ENCODE measurements at regions not wholly inside any gene's neighbourhood (a gene's known extent, or its start where the extent isn't known, plus 50 kb on each side); places are given as distances from the start of the nearest gene placed in this dataset.

DNA sequence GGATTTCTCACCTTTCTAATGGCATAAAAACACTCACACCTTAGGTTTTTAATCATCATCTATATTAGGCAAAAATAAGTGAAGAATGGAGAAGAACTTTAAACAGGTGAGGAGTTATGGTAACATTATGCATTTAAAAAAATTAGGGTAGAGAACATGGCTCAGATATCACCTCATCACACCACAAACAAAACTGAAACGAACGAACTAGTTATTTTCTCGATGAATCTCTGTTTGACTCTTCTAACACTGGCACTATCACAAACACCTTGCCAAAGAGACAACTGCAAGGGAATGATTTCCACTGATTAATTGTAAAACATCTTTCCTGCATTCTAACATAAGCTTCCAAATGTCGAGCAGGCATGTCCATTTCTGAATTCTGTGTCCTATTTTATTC, 286.1 kb upstream of the GJE1 start:
- no peak for DNase-seq
- H4K20me1 ChIP-seq (ENCODE audit: insufficient read depth, low read length) = no peaks in the 10 kb centered on the region
- no peaks in the 10 kb centered on the region for H3K79me2 ChIP-seq (ENCODE audit: low read length)
- no peaks in the 10 kb centered on the region for H3K27me3 ChIP-seq (replicated peaks; ENCODE audit: insufficient read depth, low read length)
- H3K9ac ChIP-seq (ENCODE audit: low read length) = no peak overlapping the region
- H3K4me1 ChIP-seq (ENCODE audit: low read length) = no peaks in the 10 kb centered on the region
- no peak overlapping the region for H3K4me2 ChIP-seq (ENCODE audit: low read depth, low read length)
- H3K4me3 ChIP-seq (ENCODE audit: low read length) = no peak overlapping the region
- H2AFZ ChIP-seq (ENCODE audit: low read length) = no peak overlapping the region
- H3K9me3 ChIP-seq (replicated peaks; ENCODE audit: insufficient read depth, low read length) = no peaks in the 10 kb centered on the region
- TF ChIP-seq EZH2 (optimal IDR thresholded peaks at IDR 0.05; ENCODE audit: low read depth, low read length) = no peak
- no peak for TF ChIP-seq EZH2phosphoT487 (IDR thresholded peaks at IDR 0.05; ENCODE audit: low read length)
- TF ChIP-seq, protein P1, sequence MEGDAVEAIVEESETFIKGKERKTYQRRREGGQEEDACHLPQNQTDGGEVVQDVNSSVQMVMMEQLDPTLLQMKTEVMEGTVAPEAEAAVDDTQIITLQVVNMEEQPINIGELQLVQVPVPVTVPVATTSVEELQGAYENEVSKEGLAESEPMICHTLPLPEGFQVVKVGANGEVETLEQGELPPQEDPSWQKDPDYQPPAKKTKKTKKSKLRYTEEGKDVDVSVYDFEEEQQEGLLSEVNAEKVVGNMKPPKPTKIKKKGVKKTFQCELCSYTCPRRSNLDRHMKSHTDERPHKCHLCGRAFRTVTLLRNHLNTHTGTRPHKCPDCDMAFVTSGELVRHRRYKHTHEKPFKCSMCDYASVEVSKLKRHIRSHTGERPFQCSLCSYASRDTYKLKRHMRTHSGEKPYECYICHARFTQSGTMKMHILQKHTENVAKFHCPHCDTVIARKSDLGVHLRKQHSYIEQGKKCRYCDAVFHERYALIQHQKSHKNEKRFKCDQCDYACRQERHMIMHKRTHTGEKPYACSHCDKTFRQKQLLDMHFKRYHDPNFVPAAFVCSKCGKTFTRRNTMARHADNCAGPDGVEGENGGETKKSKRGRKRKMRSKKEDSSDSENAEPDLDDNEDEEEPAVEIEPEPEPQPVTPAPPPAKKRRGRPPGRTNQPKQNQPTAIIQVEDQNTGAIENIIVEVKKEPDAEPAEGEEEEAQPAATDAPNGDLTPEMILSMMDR (IDR thresholded peaks at IDR 0.05; ENCODE audit: low read length) = no peak
- H3F3A ChIP-seq (ENCODE audit: insufficient read depth, low read length) = no peaks in the 10 kb centered on the region
- H3K27ac ChIP-seq (ENCODE audit: low read length) = no peak overlapping the region
- H3K36me3 ChIP-seq (replicated peaks; ENCODE audit: insufficient read depth, low read length) = no peaks in the 10 kb centered on the region
- H3K9me2 ChIP-seq (replicated peaks; ENCODE audit: insufficient read depth, low read length) = no peaks in the 10 kb centered on the region

DNA sequence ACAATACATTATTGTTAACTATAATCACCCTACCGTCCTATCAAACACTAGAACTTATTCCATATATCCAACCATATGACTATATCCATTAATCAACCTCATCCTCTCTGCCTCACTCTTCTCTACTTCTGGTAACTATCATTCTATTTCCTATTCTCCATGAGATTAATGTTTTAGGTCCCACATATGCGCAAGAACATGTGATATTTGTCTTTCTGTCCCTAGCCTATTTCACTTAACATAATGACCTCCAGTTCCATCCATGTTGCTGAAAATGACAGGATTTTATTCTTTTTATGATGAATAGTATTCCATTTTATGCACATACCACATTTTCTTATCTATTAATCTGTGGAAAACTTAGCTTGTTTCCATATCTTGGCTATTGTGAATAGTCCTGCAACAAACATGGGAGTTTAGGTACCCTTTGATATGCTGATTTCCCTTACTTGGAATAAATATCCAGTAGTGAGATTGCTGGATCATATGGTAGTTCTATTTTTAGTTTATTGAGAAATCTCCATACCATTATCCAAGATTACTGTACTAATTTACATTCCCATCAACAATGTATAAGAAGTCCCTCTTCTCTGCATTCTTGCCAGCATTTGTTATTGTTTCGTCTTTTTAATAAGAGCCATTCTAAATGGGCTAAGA, 289.4 kb upstream of the GJE1 start:
- Histone ChIP-seq H3K36me3 (replicated peaks; ENCODE audit: insufficient read depth, low read length) (no peaks in the 10 kb centered on the region), H3K27ac (ENCODE audit: low read length) (no peak overlapping the region), H3K27me3 (replicated peaks; ENCODE audit: insufficient read depth, low read length) (no peaks in the 10 kb centered on the region), H3K4me1 (ENCODE audit: low read length) (no peaks in the 10 kb centered on the region), H3K4me2 (ENCODE audit: low read depth, low read length) (no peak overlapping the region), H3K4me3 (ENCODE audit: low read length) (no peak overlapping the region), H3K9me2 (replicated peaks; ENCODE audit: insufficient read depth, low read length) (no peaks in the 10 kb centered on the region), H2AFZ (ENCODE audit: low read length) (no peak overlapping the region), H3K9me3 (replicated peaks; ENCODE audit: insufficient read depth, low read length) (no peaks in the 10 kb centered on the region), H4K20me1 (ENCODE audit: insufficient read depth, low read length) (no peaks in the 10 kb centered on the region), H3K9ac (ENCODE audit: low read length) (no peak overlapping the region), H3F3A (ENCODE audit: insufficient read depth, low read length) (no peaks in the 10 kb centered on the region), H3K79me2 (ENCODE audit: low read length) (no peaks in the 10 kb centered on the region)
- no peak for DNase-seq
- no peak for TF ChIP-seq EZH2phosphoT487 (IDR thresholded peaks at IDR 0.05; ENCODE audit: low read length)
- TF ChIP-seq, protein P1 (IDR thresholded peaks at IDR 0.05; ENCODE audit: low read length) = no peak
- TF ChIP-seq EZH2 (optimal IDR thresholded peaks at IDR 0.05; ENCODE audit: low read depth, low read length) = no peak

DNA sequence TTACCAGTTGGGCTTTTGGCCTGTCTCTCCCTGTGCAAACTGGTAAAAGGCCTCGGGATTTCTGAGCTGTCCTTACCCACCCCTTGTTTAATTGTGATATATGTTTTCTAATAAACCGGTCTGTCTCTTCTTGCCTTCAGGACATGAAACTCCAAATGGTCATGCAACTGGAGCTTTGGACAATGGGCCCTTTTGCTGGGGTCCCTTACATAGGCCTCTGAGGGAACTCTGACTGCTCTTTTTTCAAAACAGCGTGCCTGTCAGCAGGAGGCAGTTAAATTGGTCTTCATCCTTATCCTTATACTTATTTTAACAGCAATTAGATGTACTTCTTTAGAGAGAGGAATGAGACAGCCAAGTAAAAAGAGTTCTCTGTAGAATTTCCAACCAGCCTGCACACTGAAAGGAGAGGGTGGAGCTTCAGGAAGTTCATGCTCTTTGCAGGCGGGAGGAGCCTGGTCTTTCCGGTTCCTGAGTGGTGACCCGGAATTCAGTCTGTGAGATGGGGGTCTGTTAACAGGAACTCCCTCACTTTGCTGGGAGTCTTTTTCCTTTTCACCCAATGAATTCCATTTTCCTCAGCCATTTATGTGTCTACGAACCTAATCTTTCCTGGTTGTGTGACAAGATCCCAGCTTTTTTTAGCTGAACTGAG, 299.6 kb upstream of the GJE1 start:
- Histone ChIP-seq H3K4me3 (ENCODE audit: low read length) (no peak overlapping the region), H3K9me2 (replicated peaks; ENCODE audit: insufficient read depth, low read length) (no peaks in the 10 kb centered on the region), H3K9me3 (replicated peaks; ENCODE audit: insufficient read depth, low read length) (no peaks in the 10 kb centered on the region), H2AFZ (ENCODE audit: low read length) (no peak overlapping the region), H3F3A (ENCODE audit: insufficient read depth, low read length) (no peaks in the 10 kb centered on the region), H3K27me3 (replicated peaks; ENCODE audit: insufficient read depth, low read length) (no peaks in the 10 kb centered on the region), H3K79me2 (ENCODE audit: low read length) (no peaks in the 10 kb centered on the region), H3K4me2 (ENCODE audit: low read depth, low read length) (no peak overlapping the region), H3K4me1 (ENCODE audit: low read length) (no peaks in the 10 kb centered on the region), H3K27ac (ENCODE audit: low read length) (no peak overlapping the region), H3K9ac (ENCODE audit: low read length) (no peak overlapping the region), H4K20me1 (ENCODE audit: insufficient read depth, low read length) (no peaks in the 10 kb centered on the region), H3K36me3 (replicated peaks; ENCODE audit: insufficient read depth, low read length) (no peaks in the 10 kb centered on the region)
- DNase-seq = no peak
- no peak for TF ChIP-seq EZH2 (optimal IDR thresholded peaks at IDR 0.05; ENCODE audit: low read depth, low read length)
- TF ChIP-seq, protein P1 (IDR thresholded peaks at IDR 0.05; ENCODE audit: low read length) = no peak
- no peak for TF ChIP-seq EZH2phosphoT487 (IDR thresholded peaks at IDR 0.05; ENCODE audit: low read length)
